ENCODE measurements at regions not wholly inside any gene's neighbourhood (a gene's known extent, or its start where the extent isn't known, plus 50 kb on each side); places are given as distances from the start of the nearest gene placed in this dataset.
A peak's percentile ranks its signal among the peaks of the same experiment; 100 is the strongest.

GRCh38 chr15:95267481-95267880 is 1036.1 kb downstream of the MCTP2 start:
- peak; percentile 33 for DNase-seq

DNA sequence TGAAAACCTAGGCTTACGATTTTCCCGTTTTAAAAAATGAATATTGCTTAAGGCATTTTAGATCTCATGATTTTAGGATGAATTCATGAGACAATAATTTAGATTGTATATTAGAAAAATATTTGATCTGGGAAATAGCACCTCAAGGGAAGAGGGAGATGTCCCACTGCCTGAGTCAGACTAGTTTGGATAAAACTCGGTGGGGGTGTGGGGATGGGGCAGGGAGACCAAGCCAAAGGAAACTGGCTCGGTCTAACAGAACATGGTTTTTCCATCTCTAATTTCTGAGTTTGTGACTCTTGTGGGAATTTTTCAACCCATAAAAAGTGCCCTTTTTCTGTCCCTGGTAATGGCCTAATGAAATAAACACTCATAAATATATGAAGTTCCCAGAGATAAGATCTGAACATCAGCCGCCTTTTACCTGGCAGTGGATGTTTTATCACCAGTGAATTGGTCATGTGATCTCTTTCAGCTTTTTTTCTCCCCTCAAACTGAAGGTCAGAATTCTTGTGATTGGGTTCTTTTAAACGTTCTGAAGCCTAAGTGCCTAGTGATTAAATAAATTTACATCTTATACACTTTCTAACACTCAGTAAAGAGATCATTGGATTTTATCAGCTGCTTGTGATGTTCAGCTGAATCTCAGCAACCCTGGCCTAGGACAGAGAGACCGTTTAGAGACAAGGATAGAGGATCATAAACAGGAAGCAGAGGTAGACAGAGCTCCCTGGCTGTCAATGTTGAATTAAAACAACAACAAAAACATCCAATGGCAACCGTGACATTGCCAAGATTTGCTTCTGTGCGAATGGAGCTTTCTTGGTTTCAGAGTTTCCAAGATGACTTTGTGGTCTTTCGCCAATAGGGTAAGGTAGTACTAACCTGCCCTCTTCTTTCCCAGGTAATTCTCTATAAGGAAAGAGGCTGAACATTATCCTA is 1038.2 kb downstream of the MCTP2 start:
- no peak for DNase-seq

DNA sequence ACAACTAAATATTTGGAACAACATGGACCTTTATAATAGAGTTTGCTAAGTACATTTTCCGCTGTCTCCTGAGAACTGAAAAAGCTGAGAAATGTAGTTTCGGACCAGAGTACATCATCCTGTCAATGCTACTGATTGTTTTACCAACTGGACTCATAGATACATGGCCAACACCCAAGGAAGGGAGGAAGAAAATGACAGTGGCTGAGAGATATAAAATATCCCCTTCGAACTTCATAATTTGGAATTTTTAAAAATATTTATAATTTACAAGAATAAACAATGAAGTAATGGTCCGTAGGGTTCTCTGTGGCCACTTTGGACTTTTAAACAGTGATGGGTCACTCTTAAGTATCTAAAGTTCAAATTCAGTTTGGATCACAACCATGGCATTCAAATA is 1042.7 kb downstream of the MCTP2 start:
- DNase-seq: no peak

GRCh38 chr15:95277266-95277665 is 1045.9 kb downstream of the MCTP2 start:
- peak; percentile 84 for DNase-seq

- no peak for DNase-seq
Observed at GRCh38 chr15:95278532-95279245, 1047.3 kb downstream of the MCTP2 start.

- no peak for DNase-seq
Observed at GRCh38 chr15:95279277-95280019, 1048.1 kb downstream of the MCTP2 start.

DNA sequence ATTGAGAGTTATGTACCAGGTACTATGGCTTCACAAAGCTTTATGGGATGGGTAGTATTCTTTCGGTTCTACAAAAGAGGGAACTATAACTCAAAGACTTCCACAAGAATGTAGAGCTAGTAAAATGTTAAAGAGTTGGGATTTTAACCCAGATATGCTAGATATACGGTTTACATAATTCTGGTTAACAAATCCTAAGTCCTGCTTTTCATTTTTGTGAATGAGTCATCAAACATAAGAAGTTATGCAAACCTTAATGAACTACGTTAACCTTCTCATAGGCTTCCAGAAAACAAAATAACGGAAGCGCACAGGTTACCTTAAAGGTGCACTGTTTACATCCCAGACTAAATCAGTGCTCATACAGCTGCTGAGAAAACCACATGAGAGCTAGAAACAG is 1049.3 kb downstream of the MCTP2 start:
- no peak for DNase-seq

DNA sequence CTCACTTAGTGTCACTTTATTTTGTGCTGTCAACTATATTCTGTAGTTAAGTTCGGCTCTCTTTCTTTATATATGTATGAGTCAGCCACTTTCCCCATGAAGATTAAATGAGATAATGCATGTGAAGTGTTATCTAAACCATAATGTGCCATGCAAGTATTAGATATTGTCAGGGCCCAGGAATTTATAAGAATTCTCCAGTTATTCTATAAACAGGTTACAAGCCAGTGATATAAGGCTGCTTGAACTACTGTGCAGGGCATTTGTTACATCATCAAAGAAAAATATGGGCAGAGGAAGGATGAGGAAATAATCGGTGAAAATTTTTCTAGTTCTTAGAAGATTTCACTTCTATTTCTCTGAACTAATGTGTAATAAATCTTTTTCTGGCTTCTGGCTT is 1049.0 kb upstream of the NR2F2 start:
- no peak for DNase-seq

DNA sequence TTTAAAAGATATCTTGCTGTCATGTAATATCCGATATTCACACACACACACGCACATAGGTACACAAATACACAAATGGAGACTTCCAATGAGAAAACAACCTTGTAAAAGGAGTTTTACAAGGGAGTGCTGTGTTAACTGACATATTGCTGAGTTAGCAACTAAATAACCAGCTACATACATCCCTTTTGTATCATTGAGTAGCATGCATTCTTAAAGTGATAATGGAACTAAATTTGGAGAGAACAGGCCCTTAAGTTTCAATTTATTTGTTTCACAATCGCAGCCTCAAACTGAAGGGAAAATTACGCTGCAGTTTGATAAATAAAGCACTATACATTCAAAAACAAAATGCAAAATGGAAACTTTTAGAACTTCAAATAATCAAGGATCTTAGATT is 1046.0 kb upstream of the NR2F2 start:
- no peak for DNase-seq

DNA sequence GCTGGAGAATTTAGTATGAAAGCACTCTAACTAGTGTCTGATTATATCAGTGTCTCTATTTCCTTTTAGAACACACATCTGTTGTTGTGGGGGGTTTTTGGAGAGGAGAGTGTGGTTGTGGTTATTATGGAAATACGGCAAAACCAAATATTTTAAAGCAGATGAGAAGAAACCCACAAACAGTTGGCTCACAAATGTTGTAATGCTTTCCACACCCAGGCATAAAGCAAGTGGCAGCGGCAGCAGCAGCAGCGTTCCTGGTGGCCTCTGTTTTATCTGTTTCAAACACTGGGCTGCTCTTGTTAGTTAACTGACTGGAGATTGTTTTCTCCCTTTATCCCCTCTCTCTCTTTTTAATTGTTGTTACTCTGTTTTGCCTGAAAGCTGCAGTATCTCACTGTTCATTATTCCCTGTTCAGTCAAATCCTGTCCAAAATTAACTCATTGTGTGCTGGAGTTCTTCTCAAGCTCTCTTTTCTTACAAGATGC is 1045.5 kb upstream of the NR2F2 start:
- peak; percentile 72 for DNase-seq

DNA sequence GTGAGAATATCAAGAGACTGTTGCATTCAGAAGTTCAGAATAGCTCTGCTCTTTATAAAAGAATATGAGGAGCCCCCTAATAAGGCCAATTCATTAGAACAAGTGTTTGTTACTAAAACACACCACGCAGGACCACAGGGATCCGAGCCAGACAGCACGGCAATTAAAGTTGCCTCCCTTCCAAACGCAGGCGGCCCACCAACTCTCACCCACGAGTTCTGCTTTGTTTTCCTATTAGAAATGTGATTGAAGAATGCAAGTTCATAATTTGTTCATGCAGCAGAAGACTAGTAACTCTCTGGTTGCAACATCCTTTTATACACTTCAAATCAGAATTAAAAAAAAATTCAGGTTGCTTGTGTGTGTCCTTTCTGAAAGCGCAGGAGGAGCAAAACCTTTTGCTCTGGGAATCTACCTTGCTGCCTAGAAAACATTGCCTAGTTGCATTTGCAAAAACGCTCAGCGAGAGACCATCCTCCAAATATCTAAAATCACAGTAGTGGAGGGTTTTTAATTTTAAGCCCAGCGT is 1044.1 kb upstream of the NR2F2 start:
- no peak for DNase-seq

GRCh38 chr15:95287720-95288103 is 1042.8 kb upstream of the NR2F2 start:
- no peak for DNase-seq

DNA sequence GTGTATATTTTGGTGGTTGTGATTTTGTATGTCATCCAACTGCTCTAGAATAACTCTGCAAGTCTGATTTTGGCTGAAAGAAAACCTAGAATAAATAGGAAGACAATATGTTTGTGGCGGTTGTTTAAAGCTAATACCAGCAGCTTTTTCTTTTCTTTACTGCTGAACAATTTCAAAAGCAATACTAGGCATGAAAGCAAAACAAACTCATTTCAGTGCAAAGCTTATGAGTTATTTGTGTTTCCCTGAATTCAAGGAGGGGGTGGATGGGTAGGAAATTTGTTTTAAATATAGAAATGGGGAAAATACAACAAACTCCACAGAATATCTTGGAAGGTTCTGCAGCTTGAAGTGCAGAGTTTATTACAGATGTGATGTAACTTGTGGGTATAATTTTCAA is 1041.9 kb upstream of the NR2F2 start:
- DNase-seq: no peak

GRCh38 chr15:95290176-95290974 is 1040.1 kb upstream of the NR2F2 start:
- no peak for DNase-seq

DNA sequence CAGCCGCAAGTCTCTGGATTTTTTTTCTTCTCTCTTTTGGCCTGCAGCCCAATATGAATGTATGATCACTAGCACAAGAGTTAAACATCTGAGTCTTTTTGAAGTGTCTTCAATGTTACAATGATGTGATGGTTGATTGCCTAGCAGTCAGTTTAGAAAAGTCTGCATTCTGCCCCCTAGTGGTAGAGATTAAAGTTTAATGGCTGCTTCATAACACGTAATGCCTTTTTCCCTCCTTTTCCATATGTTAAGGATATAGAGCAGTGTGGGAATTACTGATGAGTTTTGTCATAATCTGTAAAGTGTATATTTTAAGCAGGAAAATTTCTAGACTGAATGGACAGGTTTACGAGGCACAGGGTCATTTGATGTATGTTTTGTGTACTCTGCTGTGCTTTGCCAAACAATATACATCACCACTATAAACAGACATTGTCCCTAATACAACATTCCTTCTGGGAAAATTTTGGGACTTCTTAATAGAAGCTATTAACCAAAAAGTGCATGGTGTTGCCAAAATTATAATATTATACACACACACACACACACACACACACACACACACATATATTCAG is 1038.5 kb upstream of the NR2F2 start:
- DNase-seq: peak; percentile 56

DNA sequence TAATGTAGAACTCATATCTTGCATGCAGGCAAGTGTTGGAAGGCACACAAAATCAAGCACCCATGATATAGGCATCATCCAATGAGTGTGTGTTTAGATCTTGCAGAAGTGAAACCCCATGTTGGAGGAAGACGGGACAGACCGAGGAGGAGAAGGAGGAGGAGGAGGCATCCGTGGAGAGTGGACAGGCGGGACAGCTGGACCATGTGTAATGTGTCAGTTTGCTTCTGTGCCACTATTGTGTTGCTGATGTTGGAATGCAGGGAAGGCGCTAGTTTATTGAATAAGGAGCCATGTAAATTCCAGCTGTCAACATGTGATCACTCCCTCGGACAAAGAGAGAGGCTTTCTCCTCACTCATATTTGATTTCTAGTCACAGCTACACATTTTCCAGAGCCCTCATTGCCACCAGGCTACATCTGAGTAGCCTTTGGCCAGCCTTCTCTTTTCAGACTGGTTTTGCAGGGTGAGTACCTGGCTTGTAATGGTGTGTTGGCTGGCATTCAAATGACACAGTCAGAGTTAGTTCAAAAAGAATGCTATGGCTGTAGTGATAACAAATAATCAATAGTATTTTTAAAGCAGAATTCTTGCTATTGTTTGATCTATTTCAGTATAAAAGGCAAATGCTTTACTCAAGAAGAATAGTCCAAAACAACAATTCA is 1037.6 kb upstream of the NR2F2 start:
- DNase-seq: no peak

DNA sequence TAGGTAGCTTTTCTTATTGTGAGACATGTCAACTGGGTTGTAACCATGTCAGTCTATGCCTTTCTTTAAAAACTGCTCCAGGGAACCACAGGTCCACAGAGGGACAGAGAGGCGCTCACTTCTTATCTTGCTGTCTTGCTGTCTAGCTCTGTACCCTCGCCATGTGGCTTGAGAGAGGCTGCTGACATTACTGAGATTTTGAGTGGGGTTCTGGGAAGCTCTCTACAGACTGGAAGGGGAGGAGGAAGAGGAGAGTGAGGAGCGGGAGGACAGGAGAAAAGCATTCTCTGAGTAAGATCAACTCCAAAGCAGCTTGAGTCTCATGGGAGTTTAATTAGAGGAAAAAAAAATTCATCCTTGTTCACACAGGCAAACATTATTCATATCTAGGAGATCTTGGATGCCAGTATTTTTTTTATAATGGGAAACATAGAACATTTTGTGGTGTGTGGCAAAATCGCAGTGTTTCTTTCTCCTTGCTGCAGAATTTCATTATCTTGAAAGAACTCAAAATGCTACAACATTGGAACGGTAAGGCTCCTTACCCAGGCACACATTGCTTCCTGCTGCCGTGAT is 1037.0 kb upstream of the NR2F2 start:
- no peak for DNase-seq

GRCh38 chr15:95295363-95295762 is 1035.1 kb upstream of the NR2F2 start:
- no peak for DNase-seq

DNA sequence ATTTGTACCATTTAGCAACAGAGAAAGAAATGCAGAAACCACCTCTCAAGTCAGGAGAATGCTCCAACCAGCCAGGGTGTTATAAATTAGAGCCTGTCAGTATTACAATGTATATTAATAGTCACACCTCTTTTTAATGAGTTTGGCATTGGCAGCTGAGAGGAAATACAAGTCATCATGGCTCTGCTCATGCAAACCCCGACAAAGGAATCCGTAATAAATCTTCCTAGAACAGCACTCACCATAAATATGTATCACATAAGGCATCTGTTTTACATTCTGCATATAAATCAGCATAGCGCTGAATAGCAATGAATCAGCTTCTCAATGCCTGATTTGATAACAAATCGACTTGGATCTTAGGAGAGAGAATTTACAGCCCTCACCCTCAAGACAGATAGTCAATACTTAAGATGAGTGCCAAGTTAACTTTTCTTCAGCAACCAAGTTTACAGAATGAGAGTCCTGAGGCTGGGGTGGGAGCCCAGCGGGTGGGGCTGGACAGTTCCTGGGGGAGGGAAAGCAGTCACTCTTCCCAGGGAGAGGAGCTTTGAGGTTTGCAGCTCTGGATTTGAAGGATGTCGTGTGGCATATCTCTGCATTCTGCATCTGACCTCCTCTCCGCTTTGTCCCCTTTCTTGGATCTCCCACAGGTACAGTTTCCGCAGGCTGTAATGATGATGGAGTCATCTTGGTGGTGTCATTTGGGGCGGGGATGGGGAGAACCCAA is 1034.4 kb upstream of the NR2F2 start:
- peak; percentile 96 for DNase-seq

DNA sequence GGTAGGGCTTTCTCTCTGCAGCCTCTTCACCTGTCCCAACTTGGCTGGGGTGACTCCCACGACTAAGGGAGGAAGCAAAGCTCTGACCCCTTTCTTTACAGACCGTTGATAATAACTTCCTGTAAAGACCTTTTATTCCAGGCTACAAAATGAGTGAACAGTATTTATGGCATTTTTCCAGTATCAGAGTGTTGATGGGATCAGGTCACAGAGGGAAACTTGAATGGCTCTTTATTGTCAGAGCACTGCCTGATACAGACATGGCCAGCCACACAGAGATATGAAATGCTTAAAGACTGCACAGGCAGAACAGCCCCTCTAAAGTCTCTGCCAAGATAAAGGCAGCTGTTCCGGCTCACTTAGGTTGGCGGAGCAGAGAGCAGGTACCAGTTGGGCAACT is 1033.9 kb upstream of the NR2F2 start:
- no peak for DNase-seq
